ENCODE measurements at regions not wholly inside any gene's neighbourhood (a gene's known extent, or its start where the extent isn't known, plus 50 kb on each side); places are given as distances from the start of the nearest gene placed in this dataset.
A peak's percentile ranks its signal among the peaks of the same experiment; 100 is the strongest.
"Not testable (repeated sequence)": the region's sequence is repeated elsewhere in the genome, so short reads cannot be mapped to it uniquely, and the experiment has no call there.

- DNase-seq (ENCODE audit: low spot score) = not testable (repeated sequence)
Measured at GRCh38 chr9:64499541-64499940, 785.5 kb downstream of the FOXD4L5 start.

GRCh38 chr9:64498409-64498808 is 786.6 kb downstream of the FOXD4L5 start:
- DNase-seq (ENCODE audit: low spot score) = not testable (repeated sequence)

- DNase-seq (ENCODE audit: low spot score) = not testable (repeated sequence)
Measured at GRCh38 chr9:64488544-64488943, 796.5 kb downstream of the FOXD4L5 start.

- DNase-seq (ENCODE audit: low spot score) = not testable (repeated sequence)
Measured at GRCh38 chr9:64486067-64486466, 798.9 kb downstream of the FOXD4L5 start.

GRCh38 chr9:64479095-64479494 is 805.9 kb downstream of the FOXD4L5 start:
- not testable (repeated sequence) for DNase-seq (ENCODE audit: low spot score)

GRCh38 chr9:64468943-64469342 is 816.1 kb downstream of the FOXD4L5 start:
- DNase-seq (ENCODE audit: low spot score) = not testable (repeated sequence)

- not testable (repeated sequence) for DNase-seq (ENCODE audit: low spot score)
Measured at GRCh38 chr9:64466052-64466599, 818.9 kb downstream of the FOXD4L5 start.

- not testable (repeated sequence) for DNase-seq (ENCODE audit: low spot score)
Measured at GRCh38 chr9:64461885-64462284, 823.1 kb downstream of the FOXD4L5 start.

- not testable (repeated sequence) for DNase-seq (ENCODE audit: low spot score)
Measured at GRCh38 chr9:64458642-64459041, 826.4 kb downstream of the FOXD4L5 start.

GRCh38 chr9:64455107-64455648 is 829.8 kb downstream of the FOXD4L5 start:
- not testable (repeated sequence) for DNase-seq (ENCODE audit: low spot score)

- DNase-seq (ENCODE audit: low spot score) = peak; percentile 3
Measured at GRCh38 chr9:64452134-64452533, 832.9 kb downstream of the FOXD4L5 start.

GRCh38 chr9:64450654-64451053 is 834.4 kb downstream of the FOXD4L5 start:
- not testable (repeated sequence) for DNase-seq (ENCODE audit: low spot score)

- DNase-seq (ENCODE audit: low spot score) = not testable (repeated sequence)
Measured at GRCh38 chr9:64449025-64449424, 836.0 kb downstream of the FOXD4L5 start.

GRCh38 chr9:64444909-64445525 is 840.0 kb downstream of the FOXD4L5 start:
- DNase-seq (ENCODE audit: low spot score) = not testable (repeated sequence)

- not testable (repeated sequence) for DNase-seq (ENCODE audit: low spot score)
Measured at GRCh38 chr9:64439747-64440146, 845.3 kb downstream of the FOXD4L5 start.

All from kidney capillary endothelial cell (primary cell).